Karpas-422 (cell line): ENCODE measurements at regions not wholly inside any gene's neighbourhood (a gene's known extent, or its start where the extent isn't known, plus 50 kb on each side); places are given as distances from the start of the nearest gene placed in this dataset.

Experiments used
- DNase-seq: peaks from one replicate; pipeline ENCODE4 v3.0.0-alpha.2; 2015
- H2AFZ ChIP-seq: fragments of 200-600 bp; sonication (generic); 2 replicates; pipeline ENCODE4 v1.6.1; 2014; ENCODE audit warnings: antibody characterized with exemption, low read length, mixed read lengths
- H3K27ac ChIP-seq: fragments of 200-600 bp; sonication (generic); 2 replicates; pipeline ENCODE4 v1.5.1; 2014; ENCODE audit warnings: mild to moderate bottlenecking, low read length, moderate library complexity
- H3K27me3 ChIP-seq: fragments of 200-600 bp; sonication (generic); 2 replicates; pipeline ENCODE4 v1.6.1; 2014; ENCODE audit warnings: low read length, mixed read lengths
- H3K36me3 ChIP-seq: fragments of 200-600 bp; sonication (generic); 2 replicates; pipeline ENCODE4 v1.6.1; 2014; ENCODE audit warnings: low read length, mixed read lengths; ENCODE audit not compliant: insufficient read depth
- H3K4me1 ChIP-seq: fragments of 200-600 bp; sonication (generic); 2 replicates; pipeline ENCODE4 v1.6.1; 2014; ENCODE audit warnings: mild to moderate bottlenecking, low read length, mixed read lengths
- H3K4me2 ChIP-seq: fragments of 200-600 bp; sonication (generic); 2 replicates; pipeline ENCODE4 v1.6.1; 2014; ENCODE audit warnings: low read length, low read depth, mild to moderate bottlenecking; ENCODE audit not compliant: poor library complexity, severe bottlenecking
- H3K4me3 ChIP-seq: fragments of 200-600 bp; sonication (generic); 2 replicates; pipeline ENCODE4 v1.5.1; 2014; ENCODE audit warnings: mild to moderate bottlenecking, antibody characterized with exemption, low read length, mixed read lengths
- H3K79me2 ChIP-seq: fragments of 200-600 bp; sonication (generic); 2 replicates; pipeline ENCODE4 v1.6.1; 2014; ENCODE audit warnings: mild to moderate bottlenecking, low read length, mixed read lengths
- H3K9ac ChIP-seq: fragments of 200-600 bp; sonication (generic); 2 replicates; pipeline ENCODE4 v1.6.0; 2014; ENCODE audit warnings: low read length
- H3K9me2 ChIP-seq: fragments of 200-600 bp; sonication (generic), shearing (Covaris generic); replicated peaks from 2 replicates; pipeline ENCODE4 v1.6.0; 2014; ENCODE audit warnings: mild to moderate bottlenecking, low read length, moderate library complexity; ENCODE audit not compliant: insufficient read depth
- H3K9me3 ChIP-seq: fragments of 300-700, 200-600 bp; sonication (generic); 2 replicates; pipeline ENCODE4 v1.6.1; 2014; ENCODE audit warnings: low read length, mixed read lengths
- H4K20me1 ChIP-seq: fragments of 200-600 bp; sonication (generic); 2 replicates; pipeline ENCODE4 v1.6.1; 2014; ENCODE audit warnings: mild to moderate bottlenecking, antibody characterized with exemption, low read length, low read depth; ENCODE audit not compliant: insufficient read depth

DNA sequence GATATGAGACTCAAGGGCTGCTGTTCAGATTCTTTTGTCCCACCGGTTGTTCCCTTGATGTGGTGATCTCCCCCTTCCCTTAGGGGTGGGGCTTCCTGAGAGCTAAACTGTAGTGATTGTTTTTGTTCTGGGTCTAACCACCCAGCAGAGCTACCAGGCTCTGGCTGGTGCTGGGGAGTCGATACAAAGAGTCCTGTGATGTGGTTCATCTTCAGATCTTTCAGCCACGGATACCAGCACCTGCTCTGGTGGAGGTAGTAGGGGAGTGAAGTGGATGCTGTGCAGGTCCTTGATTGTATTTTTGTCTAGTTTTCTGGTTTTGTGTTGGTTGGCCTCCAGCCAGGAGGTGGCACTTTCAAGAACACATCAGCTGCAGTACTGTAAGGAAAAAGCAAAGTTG lies 801.6 kb downstream of the EPHA7 start:
- Histone ChIP-seq H3K27me3 (no peaks in the 10 kb centered on the region), H3K9me3 (peaks cover 18% of the 10 kb centered on the region), H3K9me2 (no peaks in the 10 kb centered on the region), H3K9ac (no peak overlapping the region), H2AFZ (no peak overlapping the region), H3K27ac (no peak overlapping the region), H3K4me1 (no peaks in the 10 kb centered on the region), H4K20me1 (no peaks in the 10 kb centered on the region), H3K4me3 (0 out of 2 replicates have a peak overlapping the region, but pooled peaks have one; percentile 25), H3K79me2 (no peaks in the 10 kb centered on the region), H3K36me3 (no peaks in the 10 kb centered on the region), H3K4me2 (no peak overlapping the region)
- no peak for DNase-seq

DNA sequence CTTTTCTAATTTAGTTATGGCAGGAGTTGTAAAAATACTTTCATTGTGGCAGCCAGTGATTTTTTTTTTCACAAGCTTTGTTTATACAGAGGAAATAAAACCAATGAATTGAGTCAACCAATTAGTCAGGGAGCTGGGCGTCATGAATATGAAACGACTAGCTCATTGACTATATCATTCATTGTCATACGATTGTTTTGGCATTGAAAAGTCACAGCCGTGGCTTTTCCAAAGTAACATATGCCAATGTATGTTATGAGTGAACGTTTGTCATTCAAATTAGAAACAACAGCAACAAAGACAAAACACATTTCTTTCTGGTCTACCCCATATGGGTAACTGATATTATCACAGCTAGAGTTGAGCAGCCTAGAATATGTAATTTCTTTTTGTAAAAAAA lies 810.6 kb downstream of the EPHA7 start:
- Histone ChIP-seq H3K9ac (no peak overlapping the region), H3K9me2 (no peaks in the 10 kb centered on the region), H2AFZ (no peak overlapping the region), H3K4me1 (no peaks in the 10 kb centered on the region), H3K36me3 (no peaks in the 10 kb centered on the region), H3K4me3 (no peak overlapping the region), H4K20me1 (no peaks in the 10 kb centered on the region), H3K4me2 (no peak overlapping the region), H3K9me3 (peaks cover 19% of the 10 kb centered on the region; the same call in 1 of the 2 replicates), H3K27me3 (no peaks in the 10 kb centered on the region), H3K79me2 (no peaks in the 10 kb centered on the region), H3K27ac (no peak overlapping the region)
- no peak for DNase-seq

- Histone ChIP-seq H3K79me2 (no peaks in the 10 kb centered on the region), H3K9me3 (peaks cover 30% of the 10 kb centered on the region), H3K36me3 (no peaks in the 10 kb centered on the region), H3K4me3 (no peak overlapping the region), H4K20me1 (no peaks in the 10 kb centered on the region), H3K9ac (no peak overlapping the region), H3K9me2 (no peaks in the 10 kb centered on the region), H3K27me3 (no peaks in the 10 kb centered on the region), H3K27ac (no peak overlapping the region), H3K4me1 (no peaks in the 10 kb centered on the region), H3K4me2 (no peak overlapping the region), H2AFZ (no peak overlapping the region)
- no peak for DNase-seq
Measured at GRCh38 chr6:92593201-92593600, 826.2 kb downstream of the EPHA7 start.

- H3K9ac ChIP-seq: no peak overlapping the region
- no peak overlapping the region for H2AFZ ChIP-seq
Measured at GRCh38 chr6:92589996-92590395, 829.4 kb downstream of the EPHA7 start.

GRCh38 chr6:92588148-92588547 lies 831.2 kb downstream of the EPHA7 start:
- H3K9ac ChIP-seq: no peak overlapping the region
- H4K20me1 ChIP-seq: no peaks in the 10 kb centered on the region
- DNase-seq: no peak
- peaks cover 21% of the 10 kb centered on the region for H3K9me3 ChIP-seq
- H3K9me2 ChIP-seq: no peaks in the 10 kb centered on the region
- no peaks in the 10 kb centered on the region for H3K79me2 ChIP-seq
- no peaks in the 10 kb centered on the region for H3K27me3 ChIP-seq
- H2AFZ ChIP-seq: no peak overlapping the region
- no peak overlapping the region for H3K4me2 ChIP-seq
- no peaks in the 10 kb centered on the region for H3K36me3 ChIP-seq
- no peaks in the 10 kb centered on the region for H3K4me1 ChIP-seq
- H3K4me3 ChIP-seq: no peak overlapping the region
- no peak overlapping the region for H3K27ac ChIP-seq

More at GRCh38 chr6:92589996-92590395, 829.4 kb downstream of the EPHA7 start:
- Histone ChIP-seq H3K27ac (no peak overlapping the region), H3K36me3 (no peaks in the 10 kb centered on the region), H3K79me2 (no peaks in the 10 kb centered on the region), H3K9me3 (peaks cover 23% of the 10 kb centered on the region), H3K4me3 (no peak overlapping the region), H4K20me1 (no peaks in the 10 kb centered on the region), H3K9me2 (no peaks in the 10 kb centered on the region), H3K27me3 (no peaks in the 10 kb centered on the region), H3K4me2 (no peak overlapping the region), H3K4me1 (no peaks in the 10 kb centered on the region)
- no peak for DNase-seq

DNA sequence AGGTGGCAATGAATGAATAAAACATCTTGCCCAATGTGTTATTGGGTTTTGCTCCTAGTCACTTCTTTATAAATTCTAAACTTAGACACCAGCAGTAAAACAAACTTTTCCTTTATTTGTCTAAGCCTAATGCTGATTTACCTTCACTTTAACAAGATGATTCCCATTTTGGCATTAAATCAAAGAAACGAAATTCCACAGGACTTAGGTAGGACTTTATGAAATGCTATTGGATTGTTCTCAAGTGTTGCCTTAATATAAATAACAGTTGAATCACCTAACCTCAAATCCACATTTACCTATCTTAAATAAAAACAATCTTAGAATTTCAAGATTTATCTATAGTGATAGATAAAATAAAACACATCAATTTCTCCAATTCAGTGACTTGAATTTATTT lies 831.8 kb downstream of the EPHA7 start:
- Histone ChIP-seq H3K27me3 (no peaks in the 10 kb centered on the region), H3K9ac (no peak overlapping the region), H4K20me1 (no peaks in the 10 kb centered on the region), H3K4me3 (no peak overlapping the region), H3K27ac (no peak overlapping the region), H3K9me3 (peaks cover 20% of the 10 kb centered on the region), H2AFZ (no peak overlapping the region), H3K36me3 (no peaks in the 10 kb centered on the region), H3K4me2 (no peak overlapping the region), H3K4me1 (no peaks in the 10 kb centered on the region), H3K9me2 (no peaks in the 10 kb centered on the region), H3K79me2 (no peaks in the 10 kb centered on the region)
- DNase-seq: no peak

DNA sequence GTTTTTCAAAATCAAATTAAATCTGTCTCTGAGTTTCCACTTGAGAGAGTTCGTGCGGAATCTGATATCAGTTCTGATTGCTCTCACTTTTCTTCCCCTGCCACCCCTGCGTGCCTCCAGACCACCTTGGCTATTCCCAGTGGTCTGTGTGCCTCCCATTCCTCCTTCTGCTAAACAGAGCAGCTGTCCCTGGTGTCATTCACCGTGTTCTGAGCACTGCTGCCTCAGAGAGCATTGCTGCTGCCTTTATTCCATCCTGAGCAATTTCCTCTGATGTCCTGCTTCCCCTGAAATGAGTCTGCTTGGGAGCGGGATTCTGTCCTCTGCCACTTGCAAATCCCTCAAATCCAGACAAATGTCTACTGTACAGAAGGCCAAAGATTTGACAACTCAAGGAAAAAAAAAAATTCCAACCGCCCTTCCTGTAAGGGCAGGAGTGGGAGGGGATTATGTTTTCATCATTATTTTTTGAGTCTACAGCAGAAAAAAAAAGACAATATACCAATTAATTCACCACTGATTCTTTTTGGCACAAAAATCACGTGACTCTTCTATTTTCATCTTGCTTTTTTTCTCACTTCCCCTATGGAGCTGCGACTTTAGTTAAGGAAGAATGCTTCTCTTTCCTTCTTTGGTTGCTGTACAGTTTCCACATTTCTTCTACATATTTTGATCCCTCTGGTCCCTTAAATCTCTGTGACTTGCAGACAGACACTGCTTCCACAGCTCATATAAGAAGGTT lies 833.0 kb downstream of the EPHA7 start:
- Histone ChIP-seq H3K4me3 (no peak overlapping the region), H3K9me2 (no peaks in the 10 kb centered on the region), H3K79me2 (no peaks in the 10 kb centered on the region), H4K20me1 (no peaks in the 10 kb centered on the region), H3K4me2 (no peak overlapping the region), H3K27me3 (no peaks in the 10 kb centered on the region), H3K9ac (no peak overlapping the region), H3K9me3 (peaks cover 14% of the 10 kb centered on the region), H3K4me1 (no peaks in the 10 kb centered on the region), H2AFZ (no peak overlapping the region), H3K36me3 (no peaks in the 10 kb centered on the region), H3K27ac (no peak overlapping the region)
- DNase-seq: no peak

- H3K9me2 ChIP-seq: no peaks in the 10 kb centered on the region
- DNase-seq: no peak
- H3K36me3 ChIP-seq: no peaks in the 10 kb centered on the region
- H3K27me3 ChIP-seq: no peaks in the 10 kb centered on the region
- H3K79me2 ChIP-seq: no peaks in the 10 kb centered on the region
- H3K27ac ChIP-seq: no peak overlapping the region
- H3K4me2 ChIP-seq: no peak overlapping the region
- no peaks in the 10 kb centered on the region for H3K4me1 ChIP-seq
- H3K9ac ChIP-seq: no peak overlapping the region
- H2AFZ ChIP-seq: no peak overlapping the region
- H3K9me3 ChIP-seq: peaks cover 10% of the 10 kb centered on the region
- H4K20me1 ChIP-seq: no peaks in the 10 kb centered on the region
- H3K4me3 ChIP-seq: no peak overlapping the region
Measured at GRCh38 chr6:92582211-92582610, 837.1 kb downstream of the EPHA7 start.
